Astrocyte of the cerebellum (primary cell): ENCODE measurements at regions not wholly inside any gene's neighbourhood (a gene's known extent, or its start where the extent isn't known, plus 50 kb on each side); places are given as distances from the start of the nearest gene placed in this dataset.

Source experiments
- DNase-seq: peaks from one replicate; pipeline ENCODE4 v3.0.0-alpha.2; 2011; ENCODE audit warnings: low read depth
- H3K4me3 ChIP-seq: 2 replicates; pipeline ENCODE4 v1.5.1; 2011; ENCODE audit warnings: mild to moderate bottlenecking, low read depth, low read length, moderate library complexity
- CTCF ChIP-seq: IDR thresholded peaks from 2 replicates; pipeline ENCODE4 v1.5.1; 2012; ENCODE audit warnings: low read length, low read depth, moderate library complexity, mild to moderate bottlenecking; ENCODE audit errors: missing control alignments
- in situ Hi-C: cut with HindIII; loops from 2 replicates; pipeline ENCODE4 v1.10.0; 2017; ENCODE audit warnings: low sequenced_read_pairs

- in situ Hi-C loops = no loop called here
- DNase-seq = no peak
- no peak for TF ChIP-seq CTCF
- no peak overlapping the region for H3K4me3 ChIP-seq
Observed at GRCh38 chr13:60757501-60758215, 360.6 kb downstream of the TDRD3 start.

GRCh38 chr13:60756306-60756705, 359.3 kb downstream of the TDRD3 start:
- in situ Hi-C loops = no loop called here

GRCh38 chr13:60755380-60756163, 358.6 kb downstream of the TDRD3 start:
- no peak for TF ChIP-seq CTCF
- in situ Hi-C loops = no loop called here
- DNase-seq = no peak
- H3K4me3 ChIP-seq = no peak overlapping the region

More at GRCh38 chr13:60756306-60756705, 359.3 kb downstream of the TDRD3 start:
- no peak overlapping the region for H3K4me3 ChIP-seq
- no peak for DNase-seq
- no peak for TF ChIP-seq CTCF

GRCh38 chr13:60754211-60755090, 357.4 kb downstream of the TDRD3 start:
- H3K4me3 ChIP-seq = no peak overlapping the region
- in situ Hi-C loops = no loop called here
- DNase-seq = no peak
- no peak for TF ChIP-seq CTCF

- no peak for DNase-seq
- H3K4me3 ChIP-seq = no peak overlapping the region
- TF ChIP-seq CTCF = no peak
- in situ Hi-C loops = no loop called here
Observed at GRCh38 chr13:60753641-60754040, 356.6 kb downstream of the TDRD3 start.

GRCh38 chr13:60745343-60745742, 348.3 kb downstream of the TDRD3 start:
- no peak for TF ChIP-seq CTCF
- no peak overlapping the region for H3K4me3 ChIP-seq
- no peak for DNase-seq
- in situ Hi-C loops = no loop called here
